Stimulated activated CD8-positive, alpha-beta memory T cell treated with anti-CD3 and anti-CD28 coated beads, Interleukin-7, amount 100 ng/mL, for 4 hours (primary cell): ENCODE measurements at regions not wholly inside any gene's neighbourhood (a gene's known extent, or its start where the extent isn't known, plus 50 kb on each side); places are given as distances from the start of the nearest gene placed in this dataset.

ENCODE experiments used
- DNase-seq, 2 donors: peaks; one replicate each; pipeline ENCODE4 v3.0.0-alpha.2; 2020; ENCODE audit warnings: low read depth in 2 of 2

DNA sequence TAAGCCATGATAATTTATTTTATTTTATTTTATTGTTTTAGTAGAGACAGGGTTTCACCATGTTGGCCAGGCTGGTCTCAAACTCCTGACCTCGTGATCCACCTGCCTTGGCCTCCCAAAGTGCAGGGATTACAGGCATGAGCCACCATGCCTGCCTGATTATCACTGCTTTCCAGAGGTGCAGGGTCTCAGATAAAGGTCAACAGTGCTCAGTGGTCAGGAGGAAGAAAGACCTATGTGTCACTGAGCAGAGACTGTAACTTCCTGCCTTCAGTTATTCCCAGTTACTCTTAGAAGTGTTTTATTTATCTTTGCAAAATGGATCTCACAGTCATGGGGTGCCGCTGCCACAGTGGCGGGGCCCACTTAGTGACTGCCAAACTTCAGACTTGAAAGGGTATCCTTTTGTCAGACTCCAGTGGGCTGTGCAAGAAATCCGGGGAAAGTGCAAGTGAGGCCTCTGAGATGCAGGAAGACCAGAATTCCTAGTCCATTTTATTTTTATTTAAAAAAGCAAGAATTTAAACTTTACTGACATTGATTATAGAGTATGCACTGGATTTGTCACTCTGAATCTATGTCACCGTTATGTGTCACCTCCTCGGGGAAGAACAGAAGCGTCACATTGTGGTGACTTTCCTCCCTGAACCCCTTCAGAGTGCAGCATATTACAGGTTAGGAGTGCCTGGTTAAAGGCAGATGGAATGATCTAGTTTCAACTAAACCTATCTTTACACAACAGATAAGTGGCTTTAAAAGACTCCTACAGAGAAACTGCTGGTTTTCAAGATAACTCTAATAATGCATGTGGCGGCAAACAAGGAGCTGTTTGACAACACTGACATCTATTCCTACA is 59.1 kb upstream of the BICD1 start:
- DNase-seq, result no peak

DNA sequence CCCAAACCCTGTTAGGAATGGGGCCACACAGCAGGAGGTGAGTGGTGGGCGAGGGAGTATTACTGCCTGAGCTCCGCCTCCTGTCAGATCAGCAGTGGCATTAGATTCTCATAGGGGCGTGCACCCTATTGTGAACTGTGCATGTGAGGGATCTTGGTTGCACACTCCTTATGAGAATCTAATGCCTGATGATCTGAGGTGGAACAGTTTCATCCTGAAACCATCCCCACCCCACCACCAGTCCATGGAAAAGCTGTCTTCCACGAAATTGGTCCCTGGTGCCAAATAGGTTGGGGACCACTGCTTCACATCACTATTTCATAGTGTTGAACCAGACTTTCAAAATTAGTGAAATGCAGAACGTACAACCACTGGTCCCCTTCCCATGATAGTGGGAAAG is 57.9 kb upstream of the BICD1 start:
- no peak for DNase-seq

DNA sequence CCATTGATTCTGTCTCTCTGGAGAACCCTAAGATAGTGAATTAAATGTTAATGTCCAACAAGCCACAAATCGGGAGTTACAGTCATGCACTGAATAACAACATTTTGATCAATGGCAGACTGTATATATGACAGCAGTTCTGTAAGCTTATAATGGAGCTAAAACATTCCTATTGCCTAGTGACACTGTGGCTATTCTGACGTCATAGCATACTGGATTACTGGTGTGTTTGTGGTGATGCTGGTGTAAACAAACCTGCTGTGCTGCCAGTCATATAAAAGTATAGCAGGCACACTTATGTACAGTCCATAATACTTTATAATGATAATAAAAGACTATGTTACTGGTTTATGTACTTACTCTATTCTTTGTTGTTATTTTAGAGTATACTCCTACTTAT is 56.7 kb upstream of the BICD1 start:
- no peak for DNase-seq

DNA sequence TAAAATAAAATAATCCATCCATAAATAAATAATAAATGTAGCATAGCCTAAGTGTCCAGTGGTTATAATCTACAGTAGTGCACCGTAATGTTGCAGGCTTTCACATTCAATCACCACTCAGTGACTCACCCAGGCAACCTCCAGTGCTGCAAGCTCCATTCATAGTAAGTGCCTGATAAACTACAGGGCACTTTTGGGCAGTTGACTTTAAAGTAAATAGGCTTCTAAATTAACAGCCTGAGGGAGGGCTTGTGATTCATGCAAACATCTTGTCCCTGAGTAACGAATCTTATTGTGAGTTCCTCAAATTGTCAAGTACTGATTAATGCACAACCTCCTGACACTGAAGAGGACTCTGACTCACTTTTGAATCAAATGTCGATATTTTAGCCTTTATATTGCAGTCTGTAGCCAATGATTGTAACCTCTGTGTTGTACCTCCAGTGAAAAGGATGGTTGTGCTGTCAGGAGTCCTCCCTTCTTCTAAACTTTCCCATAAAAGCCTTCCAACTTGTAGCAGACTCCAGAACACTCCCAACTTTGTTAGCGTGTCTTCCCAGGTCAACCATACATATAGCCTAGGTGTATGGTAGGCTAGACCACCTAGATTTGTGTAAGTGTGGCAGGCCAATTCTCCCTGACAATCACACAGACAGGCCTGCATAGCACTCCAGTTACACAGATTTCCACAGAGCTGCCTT is 55.0 kb upstream of the BICD1 start:
- DNase-seq, result no peak

DNA sequence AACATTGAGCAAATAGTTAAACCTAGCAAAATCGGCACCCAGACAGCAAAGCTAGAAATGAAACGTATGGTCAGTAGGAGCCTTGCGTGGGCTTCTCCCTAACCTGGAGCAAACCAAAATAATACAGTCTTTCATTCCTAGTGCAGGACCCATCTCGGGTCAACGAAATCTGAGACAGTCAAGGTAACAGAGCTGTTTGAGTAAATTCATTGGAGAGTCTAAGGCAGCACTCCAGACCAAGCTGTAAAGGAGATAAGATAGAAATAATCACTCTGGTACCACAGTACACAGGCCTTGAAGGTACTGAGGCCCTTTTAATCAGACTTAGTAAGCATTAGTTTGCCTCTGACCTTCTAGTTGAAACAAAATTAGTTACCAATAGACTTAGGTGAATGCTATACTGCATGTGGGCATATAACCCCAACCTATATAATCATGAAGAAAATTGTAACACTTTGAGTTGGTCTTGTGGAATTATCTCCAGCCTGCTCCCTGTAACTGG is 54.4 kb upstream of the BICD1 start:
- DNase-seq, result no peak

DNA sequence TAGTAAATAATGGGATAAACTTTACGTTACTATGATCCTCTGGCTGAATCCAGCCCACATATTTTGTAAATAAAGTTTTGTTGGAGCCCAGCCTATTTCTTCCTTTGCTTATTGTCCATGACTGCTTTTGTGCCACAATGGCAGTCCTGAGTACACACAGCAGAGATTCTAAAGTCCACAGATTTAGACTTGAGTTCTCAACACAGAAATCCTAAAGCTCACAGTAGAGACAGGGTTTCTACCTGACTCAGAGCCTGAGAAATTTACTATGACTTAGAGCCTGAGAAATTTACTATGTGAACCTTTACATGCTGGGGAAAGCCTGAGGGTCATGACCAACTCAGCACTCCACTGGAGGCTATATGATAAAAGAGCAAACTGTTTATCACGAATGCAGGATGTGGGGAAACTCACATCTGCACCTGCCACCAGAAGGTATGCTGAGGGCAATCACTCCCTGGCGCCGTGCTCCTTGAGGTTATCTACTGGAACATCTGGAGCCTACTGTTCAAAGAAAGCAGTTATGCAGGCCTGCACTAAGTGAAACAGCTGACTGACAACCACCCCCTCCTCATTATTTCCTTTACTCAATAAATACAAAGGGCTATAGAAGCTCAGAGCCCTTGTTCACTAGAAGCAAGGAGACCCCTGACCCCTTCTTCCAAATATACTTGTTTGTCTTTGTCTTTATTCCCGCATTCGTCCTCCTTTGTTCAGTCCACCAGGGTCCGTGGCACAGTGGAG is 52.6 kb upstream of the BICD1 start:
- no peak for DNase-seq
